Sigmoid colon (tissue), 6 donors: ENCODE measurements at regions not wholly inside any gene's neighbourhood (a gene's known extent, or its start where the extent isn't known, plus 50 kb on each side); places are given as distances from the start of the nearest gene placed in this dataset.

Experiments
- DNase-seq: peaks from one replicate; pipeline ENCODE4 v3.0.0-alpha.2; 2019
- H3K27ac ChIP-seq, 4 donors: fragments of 200-600 bp; sonication (generic); one replicate each; pipeline ENCODE4 v1.5.1; 2016 to 2019; ENCODE audit warnings: mild to moderate bottlenecking in 1 of 4
- H3K27me3 ChIP-seq, 3 donors: fragments of 200-600 bp; sonication (generic); one replicate each; pipeline ENCODE4 v1.5.1; 2019; ENCODE audit warnings: mild to moderate bottlenecking in 1 of 3
- H3K36me3 ChIP-seq, 4 donors: fragments of 200-600 bp; sonication (generic); one replicate each; pipeline ENCODE4 v1.5.1; 2016 to 2019
- H3K4me1 ChIP-seq, 4 donors: fragments of 200-600 bp; sonication (generic); one replicate each; pipeline ENCODE4 v1.5.1; 2017 to 2019
- H3K4me3 ChIP-seq, 4 donors: fragments of 200-600 bp; sonication (generic); one replicate each; pipeline ENCODE4 v1.5.1; 2017 to 2019; ENCODE audit warnings: mild to moderate bottlenecking in 2 of 4, moderate library complexity in 1 of 4
- H3K9me3 ChIP-seq, 4 donors: fragments of 200-600 bp in 3 of 4; sonication (generic) in 3 of 4; one replicate each; pipeline versions ENCODE4 v1.5.1 to v1.6.1; 2013 to 2019
- CTCF ChIP-seq, 4 experiments: fragments of 450-650 bp in 3 of 4; fragments of 200-600 bp in 1 of 4; IDR thresholded peaks; one replicate each; pipeline ENCODE4 v1.5.1; 2016 to 2019; ENCODE audit warnings: antibody characterized with exemption in 4 of 4, mild to moderate bottlenecking in 3 of 4, moderate library complexity in 2 of 4
- EP300 ChIP-seq, 4 donors: sonication (generic); formaldehyde crosslinking; IDR thresholded peaks; one replicate each; pipeline ENCODE4 v1.6.1; 2017; ENCODE audit warnings: antibody characterized with exemption in 4 of 4
- POLR2A ChIP-seq, 2 donors: fragments of 450-650 bp; IDR thresholded peaks; one replicate each; pipeline ENCODE4 v1.6.1; 2016; ENCODE audit warnings: antibody characterized with exemption in 2 of 2, mild to moderate bottlenecking in 2 of 2, moderate library complexity in 2 of 2
- POLR2AphosphoS5 ChIP-seq, 4 donors: sonication (generic); formaldehyde crosslinking; IDR thresholded peaks; one replicate each; pipeline ENCODE4 v1.6.1; 2017; ENCODE audit warnings: antibody characterized with exemption in 4 of 4
- WGBS, 2 donors: extraction: QIAGEN DNeasy Blood & Tissue Kit; methylation state at CpG; one replicate each; pipeline ENCODE4 v1.1.7; 2013; 5-methylcytosine and 5-hydroxymethylcytosine counted together
- intact Hi-C: fragments of 100-400 bp; cut with DNase I; formaldehyde crosslinking; loops from one replicate; pipeline ENCODE4 v1.15.1; 2023
- donor health status: healthy with polysubstance abuse.
- donor health status: healthy.

- Histone ChIP-seq H3K36me3 (no peaks in the 10 kb centered on the region), H3K27ac (no peak overlapping the region), H3K4me3 (no peak overlapping the region), H3K9me3 (no peaks in the 10 kb centered on the region), H3K27me3 (no peaks in the 10 kb centered on the region), H3K4me1 (peaks cover 0 to 17% (median 10%) of the 10 kb centered on the region in 4 donors)
- no peak for DNase-seq
- intact Hi-C loops = no loop called here
- TF ChIP-seq CTCF (IDR thresholded peaks at IDR 0.05) = no peak
- no peak for TF ChIP-seq POLR2A (IDR thresholded peaks at IDR 0.05)
- TF ChIP-seq POLR2AphosphoS5 (IDR thresholded peaks at IDR 0.05) = no peak
- no peak for TF ChIP-seq EP300 (IDR thresholded peaks at IDR 0.05)
- WGBS, 2 donors = 88 to 91% methylated on average over 1 of the region's 1 CpG
Measured at GRCh38 chr6:126185774-126186173, 154.1 kb upstream of the CENPW start.

GRCh38 chr6:126188279-126188909 is 151.5 kb upstream of the CENPW start:
- no peaks in the 10 kb centered on the region for H3K27me3 ChIP-seq
- H3K36me3 ChIP-seq = no peaks in the 10 kb centered on the region
- no peak for DNase-seq
- TF ChIP-seq POLR2AphosphoS5 (IDR thresholded peaks at IDR 0.05) (no peak), EP300 (IDR thresholded peaks at IDR 0.05) (no peak), CTCF (IDR thresholded peaks at IDR 0.05) (no peak), POLR2A (IDR thresholded peaks at IDR 0.05) (no peak)
- H3K4me1 ChIP-seq = peaks cover 0 to 4% (median 2%) of the 10 kb centered on the region in 4 donors
- H3K9me3 ChIP-seq = no peaks in the 10 kb centered on the region
- WGBS, 2 donors = 63 to 93% methylated on average over 1 of the region's 1 CpG
- intact Hi-C loops = no loop called here
- no peak overlapping the region for H3K4me3 ChIP-seq
- H3K27ac ChIP-seq = no peak overlapping the region

- TF ChIP-seq POLR2AphosphoS5 (IDR thresholded peaks at IDR 0.05) (no peak), POLR2A (IDR thresholded peaks at IDR 0.05) (no peak), EP300 (IDR thresholded peaks at IDR 0.05) (no peak), CTCF (IDR thresholded peaks at IDR 0.05) (no peak)
- Histone ChIP-seq H3K4me3 (no peak overlapping the region), H3K9me3 (no peaks in the 10 kb centered on the region), H3K4me1 (no peaks in the 10 kb centered on the region), H3K27ac (no peak overlapping the region), H3K27me3 (no peaks in the 10 kb centered on the region), H3K36me3 (no peaks in the 10 kb centered on the region)
- 73 to 83% methylated on average over 1 of the region's 1 CpG for WGBS, 2 donors
- intact Hi-C loops = no loop called here
- no peak for DNase-seq
Measured at GRCh38 chr6:126195625-126196236, 144.2 kb upstream of the CENPW start.

- 18 to 50% methylated on average over 2 of the region's 2 CpGs for whole genome bisulfite sequencing, 2 donors
- H3K9me3 ChIP-seq = no peaks in the 10 kb centered on the region
- H3K27me3 ChIP-seq = no peaks in the 10 kb centered on the region
- no peaks in the 10 kb centered on the region for H3K4me1 ChIP-seq
- no peak overlapping the region for H3K27ac ChIP-seq
- H3K36me3 ChIP-seq = no peaks in the 10 kb centered on the region
- DNase-seq = no peak
- intact Hi-C loops = no loop called here
- TF ChIP-seq POLR2A (IDR thresholded peaks at IDR 0.05) = no peak
- no peak for TF ChIP-seq POLR2AphosphoS5 (IDR thresholded peaks at IDR 0.05)
- no peak for TF ChIP-seq CTCF (IDR thresholded peaks at IDR 0.05)
- no peak for TF ChIP-seq EP300 (IDR thresholded peaks at IDR 0.05)
- H3K4me3 ChIP-seq = no peak overlapping the region
Measured at GRCh38 chr6:126198631-126199030, 141.3 kb upstream of the CENPW start.
